Ishikawa (cell line): ENCODE measurements at regions not wholly inside any gene's neighbourhood (a gene's known extent, or its start where the extent isn't known, plus 50 kb on each side); places are given as distances from the start of the nearest gene placed in this dataset.

Experiments used
- CEBPB ChIP-seq: IDR thresholded peaks from 2 replicates; pipeline ENCODE4 v1.6.1; 2012
- CREB1 ChIP-seq: IDR thresholded peaks from 2 replicates; pipeline ENCODE4 v1.6.1; 2012; ENCODE audit warnings: low read depth
- EGR1 ChIP-seq: IDR thresholded peaks from 2 replicates; pipeline ENCODE4 v1.6.1; 2012
- EP300 ChIP-seq: IDR thresholded peaks from 2 replicates; pipeline ENCODE4 v1.6.1; 2012; ENCODE audit warnings: borderline replicate concordance
- FOXM1 ChIP-seq: IDR thresholded peaks from 2 replicates; pipeline ENCODE4 v1.6.1; 2012; ENCODE audit warnings: low read depth, borderline replicate concordance
- NFIC ChIP-seq: IDR thresholded peaks from 2 replicates; pipeline ENCODE4 v1.6.1; 2012
- RAD21 ChIP-seq: IDR thresholded peaks from 2 replicates; pipeline ENCODE4 v1.6.1; 2012; ENCODE audit warnings: low read depth
- TAF1 ChIP-seq: IDR thresholded peaks from 2 replicates; pipeline ENCODE4 v1.6.1; 2012; ENCODE audit warnings: low read depth, mild to moderate bottlenecking
- TCF12 ChIP-seq: IDR thresholded peaks from 2 replicates; pipeline ENCODE4 v1.6.1; 2012; ENCODE audit warnings: low read depth
- TEAD4 ChIP-seq: IDR thresholded peaks from 2 replicates; pipeline ENCODE4 v1.6.1; 2012
- YY1 ChIP-seq: IDR thresholded peaks from 2 replicates; pipeline ENCODE4 v1.6.1; 2012; ENCODE audit warnings: low read depth
- ZBTB7A ChIP-seq: IDR thresholded peaks from 2 replicates; pipeline ENCODE4 v1.6.1; 2012; ENCODE audit warnings: low read depth
- TF ChIP-seq, protein P1 (sequence below): IDR thresholded peaks from 2 replicates; pipeline ENCODE4 v1.6.1; 2012; ENCODE audit warnings: low read depth, mild to moderate bottlenecking
- TF ChIP-seq, protein P2 (sequence below): IDR thresholded peaks from 2 replicates; pipeline ENCODE4 v1.6.1; 2012
- TF ChIP-seq, protein P3 (sequence below): IDR thresholded peaks from 2 replicates; pipeline ENCODE4 v1.6.1; 2012

DNA sequence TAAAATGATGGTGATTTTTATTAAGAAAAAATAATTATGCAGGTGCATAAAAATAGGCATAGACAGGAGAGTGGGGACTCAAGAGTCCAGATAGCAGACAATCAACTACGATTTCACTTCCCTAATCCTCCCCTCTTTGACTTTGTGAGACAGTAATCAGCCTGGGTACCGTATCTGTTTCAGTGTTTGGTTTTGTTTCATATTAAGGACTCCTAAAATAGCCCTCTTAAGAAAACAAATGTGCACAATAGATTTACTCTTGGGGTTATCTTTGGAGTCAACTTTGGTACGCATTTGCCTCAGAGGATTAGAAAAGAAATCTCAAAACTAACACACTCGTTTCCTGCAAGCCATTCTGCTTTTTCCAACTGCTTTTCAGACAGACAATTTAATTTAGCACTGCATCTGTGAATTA lies 96.3 kb downstream of the ZNF608 start:
- no peak for TF ChIP-seq RAD21
- TF ChIP-seq, protein P1, sequence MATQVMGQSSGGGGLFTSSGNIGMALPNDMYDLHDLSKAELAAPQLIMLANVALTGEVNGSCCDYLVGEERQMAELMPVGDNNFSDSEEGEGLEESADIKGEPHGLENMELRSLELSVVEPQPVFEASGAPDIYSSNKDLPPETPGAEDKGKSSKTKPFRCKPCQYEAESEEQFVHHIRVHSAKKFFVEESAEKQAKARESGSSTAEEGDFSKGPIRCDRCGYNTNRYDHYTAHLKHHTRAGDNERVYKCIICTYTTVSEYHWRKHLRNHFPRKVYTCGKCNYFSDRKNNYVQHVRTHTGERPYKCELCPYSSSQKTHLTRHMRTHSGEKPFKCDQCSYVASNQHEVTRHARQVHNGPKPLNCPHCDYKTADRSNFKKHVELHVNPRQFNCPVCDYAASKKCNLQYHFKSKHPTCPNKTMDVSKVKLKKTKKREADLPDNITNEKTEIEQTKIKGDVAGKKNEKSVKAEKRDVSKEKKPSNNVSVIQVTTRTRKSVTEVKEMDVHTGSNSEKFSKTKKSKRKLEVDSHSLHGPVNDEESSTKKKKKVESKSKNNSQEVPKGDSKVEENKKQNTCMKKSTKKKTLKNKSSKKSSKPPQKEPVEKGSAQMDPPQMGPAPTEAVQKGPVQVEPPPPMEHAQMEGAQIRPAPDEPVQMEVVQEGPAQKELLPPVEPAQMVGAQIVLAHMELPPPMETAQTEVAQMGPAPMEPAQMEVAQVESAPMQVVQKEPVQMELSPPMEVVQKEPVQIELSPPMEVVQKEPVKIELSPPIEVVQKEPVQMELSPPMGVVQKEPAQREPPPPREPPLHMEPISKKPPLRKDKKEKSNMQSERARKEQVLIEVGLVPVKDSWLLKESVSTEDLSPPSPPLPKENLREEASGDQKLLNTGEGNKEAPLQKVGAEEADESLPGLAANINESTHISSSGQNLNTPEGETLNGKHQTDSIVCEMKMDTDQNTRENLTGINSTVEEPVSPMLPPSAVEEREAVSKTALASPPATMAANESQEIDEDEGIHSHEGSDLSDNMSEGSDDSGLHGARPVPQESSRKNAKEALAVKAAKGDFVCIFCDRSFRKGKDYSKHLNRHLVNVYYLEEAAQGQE: no peak
- TF ChIP-seq YY1: no peak
- TF ChIP-seq, protein P2, sequence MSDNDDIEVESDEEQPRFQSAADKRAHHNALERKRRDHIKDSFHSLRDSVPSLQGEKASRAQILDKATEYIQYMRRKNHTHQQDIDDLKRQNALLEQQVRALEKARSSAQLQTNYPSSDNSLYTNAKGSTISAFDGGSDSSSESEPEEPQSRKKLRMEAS: no peak
- TF ChIP-seq ZBTB7A: no peak
- no peak for TF ChIP-seq TCF12
- no peak for TF ChIP-seq EP300
- TF ChIP-seq FOXM1: no peak
- TF ChIP-seq CREB1: no peak
- TF ChIP-seq TAF1: no peak
- TF ChIP-seq, protein P3, sequence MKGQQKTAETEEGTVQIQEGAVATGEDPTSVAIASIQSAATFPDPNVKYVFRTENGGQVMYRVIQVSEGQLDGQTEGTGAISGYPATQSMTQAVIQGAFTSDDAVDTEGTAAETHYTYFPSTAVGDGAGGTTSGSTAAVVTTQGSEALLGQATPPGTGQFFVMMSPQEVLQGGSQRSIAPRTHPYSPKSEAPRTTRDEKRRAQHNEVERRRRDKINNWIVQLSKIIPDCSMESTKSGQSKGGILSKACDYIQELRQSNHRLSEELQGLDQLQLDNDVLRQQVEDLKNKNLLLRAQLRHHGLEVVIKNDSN: no peak
- no peak for TF ChIP-seq EGR1
- TF ChIP-seq NFIC: no peak
- no peak for TF ChIP-seq CEBPB
- TF ChIP-seq TEAD4: no peak

DNA sequence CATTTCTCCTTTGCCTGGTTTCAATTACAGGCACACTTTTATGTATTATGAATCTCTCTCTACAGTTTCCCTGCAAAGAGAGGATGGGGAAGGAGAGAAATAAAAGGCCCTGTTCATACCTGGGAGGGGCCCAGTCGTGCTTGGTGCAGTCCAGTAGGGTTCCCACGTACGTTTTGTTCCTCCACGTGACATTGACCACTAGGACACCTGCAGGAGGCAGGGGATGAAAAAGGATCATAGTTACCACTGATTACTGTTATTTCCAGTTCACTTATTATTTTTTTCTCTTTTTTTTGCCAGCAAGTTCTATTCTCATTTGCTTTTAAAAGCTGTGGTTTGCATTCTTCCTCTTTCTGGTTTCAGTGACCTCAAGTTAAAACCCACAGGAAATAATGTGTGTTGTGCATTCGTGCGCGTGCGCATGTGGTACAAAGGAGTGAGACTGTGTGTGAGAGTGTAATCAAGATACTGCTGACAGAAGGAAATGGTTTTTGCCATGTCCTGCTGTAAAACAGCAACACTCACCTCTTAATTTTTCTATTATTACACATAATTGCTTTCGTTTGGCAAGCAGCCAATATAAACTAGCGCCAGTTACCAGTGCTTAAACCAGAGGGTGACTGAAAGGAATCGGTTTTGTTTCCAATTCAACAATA lies 96.8 kb downstream of the ZNF608 start:
- TF ChIP-seq FOXM1 (no peak), EGR1 (no peak), EP300 (peak; percentile 51; the same call in 1 of the 2 replicates), RAD21 (no peak), CREB1 (no peak), TEAD4 (peak; percentile 44; the same call in 1 of the 2 replicates), TCF12 (no peak), YY1 (no peak), CEBPB (no peak), TAF1 (no peak), ZBTB7A (no peak), NFIC (peak; percentile 93)
- TF ChIP-seq, protein P3: no peak
- TF ChIP-seq, protein P2: 0 out of 2 replicates have a peak, but pooled peaks have one; percentile 22
- TF ChIP-seq, protein P1: no peak

DNA sequence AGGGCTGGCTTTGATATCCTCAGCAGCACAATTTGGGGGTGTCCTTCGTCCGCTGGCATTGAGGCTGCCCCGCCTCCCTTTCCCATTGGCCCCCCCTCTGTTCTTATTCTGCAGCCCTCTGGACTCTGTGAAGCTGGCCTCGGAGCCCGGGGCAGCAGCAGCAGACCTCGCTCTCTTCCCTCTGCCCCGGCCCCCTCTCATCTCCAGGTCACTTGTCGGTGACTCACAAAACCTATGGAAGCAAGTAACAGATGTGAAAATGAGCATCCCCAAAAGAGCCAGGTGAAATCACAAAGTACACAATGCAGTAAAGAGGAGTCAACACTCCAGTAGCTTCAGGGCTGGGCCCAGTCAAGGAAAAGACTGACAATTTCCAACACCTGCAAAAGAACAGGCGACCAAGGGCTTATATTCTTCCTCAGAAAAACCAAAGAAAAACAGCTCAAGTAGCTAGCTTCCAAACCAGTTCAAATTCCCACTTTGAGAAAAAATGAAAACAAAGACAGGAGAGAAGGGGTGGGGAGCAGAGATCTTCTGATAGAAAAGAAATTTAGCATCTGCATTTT lies 97.5 kb downstream of the ZNF608 start:
- TF ChIP-seq CREB1: no peak
- TF ChIP-seq EGR1: no peak
- no peak for TF ChIP-seq EP300
- no peak for TF ChIP-seq FOXM1
- TF ChIP-seq ZBTB7A: no peak

DNA sequence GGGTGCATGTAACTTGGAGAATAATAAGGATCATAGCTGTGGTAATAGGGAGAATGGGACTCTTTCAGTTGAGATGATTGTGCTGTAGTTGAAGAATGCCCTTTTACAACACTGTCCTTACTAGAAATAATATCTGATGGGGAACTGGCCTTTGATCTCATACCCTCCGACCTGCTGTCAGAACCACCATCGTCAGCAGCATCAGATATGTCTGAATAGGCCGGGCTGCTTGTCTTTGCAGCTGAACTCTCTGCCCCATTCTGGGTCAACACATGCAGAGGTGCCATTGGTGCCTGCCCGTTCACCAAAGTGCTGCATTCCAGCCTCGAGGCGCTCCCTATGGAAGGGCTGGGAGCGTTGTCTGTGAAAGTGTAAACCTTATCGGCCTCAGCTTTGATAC lies 99.1 kb downstream of the ZNF608 start:
- no peak for TF ChIP-seq CEBPB
- no peak for TF ChIP-seq FOXM1
- TF ChIP-seq TEAD4: no peak
- no peak for TF ChIP-seq RAD21
- TF ChIP-seq, protein P3: no peak
- no peak for TF ChIP-seq TCF12
- TF ChIP-seq ZBTB7A: no peak
- TF ChIP-seq, protein P2: no peak
- TF ChIP-seq, protein P1: no peak
- no peak for TF ChIP-seq TAF1
- no peak for TF ChIP-seq NFIC
- no peak for TF ChIP-seq EP300
